HG02870 (cell line): ENCODE measurements at regions not wholly inside any gene's neighbourhood (a gene's known extent, or its start where the extent isn't known, plus 50 kb on each side); places are given as distances from the start of the nearest gene placed in this dataset.
"Not testable (repeated sequence)": the region's sequence is repeated elsewhere in the genome, so short reads cannot be mapped to it uniquely, and the experiment has no call there.

ENCODE experiments used
- ATAC-seq: cut with Tn5 transposase; IDR thresholded peaks from one replicate; pipeline ENCODE4 v1.9.1; 2021; ENCODE audit warnings: mild to moderate bottlenecking, moderate library complexity; ENCODE audit not compliant: unreplicated experiment

DNA sequence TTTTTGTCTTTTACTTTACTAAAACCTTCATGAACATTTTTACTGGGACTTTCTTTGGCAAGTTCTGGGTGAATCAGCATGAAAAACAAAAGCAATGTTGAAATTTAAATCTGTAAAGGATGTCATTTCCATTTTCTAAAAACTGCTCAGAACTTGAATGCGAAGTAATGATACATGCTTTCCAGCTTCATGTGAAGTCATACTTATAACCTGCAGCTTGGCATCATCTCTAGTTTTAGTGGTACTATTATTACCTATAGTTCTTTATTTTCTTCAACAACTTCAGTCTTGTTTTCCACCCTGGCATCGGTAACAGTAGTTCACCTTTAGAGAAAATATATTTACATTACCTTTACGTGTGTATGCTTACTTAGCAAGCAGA lies 421.4 kb upstream of the DIPK2B start:
- ATAC-seq = no peak

DNA sequence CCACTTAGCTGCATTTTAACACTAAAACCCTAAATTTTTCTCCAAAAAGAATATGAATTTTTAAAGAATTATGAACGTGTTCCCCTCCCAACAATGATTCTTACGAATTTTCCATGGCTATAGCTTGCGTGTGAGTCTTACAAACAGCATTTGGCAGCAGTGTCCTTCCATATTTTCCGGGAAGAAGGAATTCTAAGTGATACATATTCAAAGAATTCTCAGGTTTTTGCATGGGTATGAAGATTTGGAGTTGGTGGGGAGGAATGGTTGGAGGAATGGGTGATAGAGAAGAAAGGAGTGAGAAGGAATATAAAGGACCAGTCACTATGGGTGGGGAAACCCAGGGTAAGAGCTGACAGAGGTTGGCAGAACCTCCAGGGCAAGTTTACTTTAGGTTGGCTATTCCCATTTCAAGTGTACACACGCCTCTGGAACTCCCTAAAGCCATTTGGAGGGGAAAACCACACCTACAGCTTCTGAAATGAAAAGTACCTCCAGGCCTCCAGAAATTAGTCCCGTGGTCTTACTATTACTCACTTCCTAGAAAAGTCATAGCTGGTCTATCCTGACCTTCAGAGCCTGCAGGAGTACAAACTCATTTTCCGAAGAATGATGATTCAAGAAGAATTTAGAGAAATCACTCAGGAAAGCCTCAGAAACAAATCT lies 420.8 kb upstream of the DIPK2B start:
- no peak for ATAC-seq

DNA sequence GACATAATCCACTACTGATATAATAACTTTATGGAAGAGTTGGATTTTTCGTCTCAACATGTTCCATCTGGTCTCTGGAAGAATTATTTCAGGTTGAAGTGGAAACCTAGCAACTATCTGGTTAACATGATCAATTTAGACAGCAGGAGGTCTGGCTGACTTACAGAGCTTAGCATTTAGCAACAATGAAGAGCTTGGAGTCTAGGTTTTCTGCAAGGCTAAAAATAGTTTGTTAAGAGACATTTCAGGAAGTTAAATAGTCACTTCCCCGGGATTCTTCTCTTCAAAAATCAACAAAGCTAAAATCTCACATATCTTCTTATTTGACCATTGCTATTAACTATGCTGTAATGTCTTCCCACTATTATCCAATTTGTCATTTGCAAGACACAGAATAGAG lies 418.6 kb upstream of the DIPK2B start:
- ATAC-seq = no peak

DNA sequence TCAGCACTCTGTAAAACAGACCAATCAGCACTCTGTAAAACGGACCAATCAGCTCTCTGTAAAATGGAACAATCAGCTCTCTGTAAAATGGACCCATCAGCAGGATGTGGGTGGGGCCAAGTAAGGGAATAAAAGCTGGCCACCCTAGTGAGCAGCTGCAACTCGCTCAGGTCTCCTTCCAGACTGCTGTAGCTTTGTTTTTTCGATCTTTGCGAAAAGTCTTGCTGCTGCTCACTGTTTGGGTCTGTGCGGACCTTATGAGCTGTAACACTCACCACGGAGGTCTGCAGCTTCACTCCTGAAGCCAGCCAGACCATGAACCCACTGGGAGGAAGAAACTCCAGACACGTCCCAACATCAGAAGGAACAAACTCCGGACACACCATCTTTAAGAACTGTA lies 414.9 kb upstream of the DIPK2B start:
- ATAC-seq = not testable (repeated sequence)

DNA sequence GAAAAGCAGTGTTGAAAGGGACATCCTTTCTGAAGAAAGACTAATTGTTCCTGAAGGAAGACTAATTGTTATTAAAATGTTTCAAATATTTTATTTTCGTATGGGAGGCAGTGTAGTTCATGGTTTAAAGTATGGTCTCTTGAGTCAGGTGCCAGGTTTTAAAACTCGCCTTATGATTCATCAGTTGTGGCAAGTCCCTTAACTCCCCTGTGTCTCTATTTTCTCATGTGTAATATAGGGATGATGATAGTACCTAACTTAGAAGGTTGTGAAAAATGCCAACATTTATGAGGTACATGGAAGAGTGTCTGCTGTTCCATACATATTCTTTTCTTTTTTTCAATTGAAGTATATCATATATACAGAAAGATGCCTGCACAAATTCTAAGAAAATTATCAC lies 414.2 kb upstream of the DIPK2B start:
- no peak for ATAC-seq

DNA sequence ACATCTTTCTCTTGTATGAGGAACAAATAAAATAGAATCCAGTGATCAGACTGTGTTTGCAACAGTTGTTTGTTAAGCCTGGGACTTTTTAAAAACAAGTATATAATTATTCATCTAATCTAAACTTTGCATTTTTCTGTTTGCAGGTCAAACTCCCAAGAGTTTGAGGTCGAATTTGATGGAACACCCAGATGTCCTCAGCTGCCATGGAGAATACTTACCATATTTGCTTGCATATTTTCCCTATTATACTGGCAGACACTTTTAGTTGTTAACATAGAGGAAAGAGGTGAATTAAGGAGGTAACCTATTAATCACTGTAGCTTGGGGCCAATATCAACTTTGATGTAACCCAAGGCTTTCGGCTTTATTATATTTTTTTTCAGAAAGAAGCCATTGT lies 401.5 kb upstream of the DIPK2B start:
- ATAC-seq = no peak

DNA sequence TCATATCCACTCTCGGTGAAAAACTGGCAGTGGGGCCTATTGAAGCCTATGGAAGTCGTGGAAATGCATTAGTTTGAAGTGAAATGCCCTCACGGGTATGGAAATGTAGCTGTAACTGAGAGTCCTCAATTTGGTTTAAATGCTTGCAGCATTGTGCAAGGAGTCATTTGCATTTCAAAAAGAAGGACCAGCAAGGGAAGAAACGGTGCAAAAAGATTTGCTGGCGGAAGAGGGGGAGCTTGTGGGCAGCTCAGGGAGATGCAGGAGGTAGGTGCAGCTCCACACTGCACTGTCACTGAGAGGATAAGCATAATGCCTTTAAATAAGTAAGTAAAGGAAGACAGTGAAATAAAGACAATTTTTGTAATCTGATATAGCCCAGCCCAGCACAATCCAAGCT lies 400.4 kb upstream of the DIPK2B start:
- no peak for ATAC-seq

DNA sequence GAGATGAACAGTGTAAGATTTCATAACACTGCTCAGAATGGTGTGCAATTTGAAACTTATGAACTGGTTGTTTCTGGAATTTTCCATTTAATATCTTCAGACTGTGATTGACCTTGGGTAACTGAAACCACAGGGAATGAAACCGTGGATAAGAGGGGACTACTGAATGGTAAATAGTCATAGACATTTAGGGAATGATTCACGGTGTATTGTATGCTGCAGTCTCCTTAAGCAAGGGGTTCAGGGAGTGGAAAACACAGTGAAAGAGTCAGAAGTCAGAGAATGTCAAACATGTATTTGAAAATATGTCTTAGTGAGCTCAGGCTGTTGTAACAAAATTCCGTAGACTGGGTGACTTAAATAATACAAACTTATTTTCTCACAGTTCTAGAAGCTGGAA lies 398.2 kb upstream of the DIPK2B start:
- no peak for ATAC-seq

DNA sequence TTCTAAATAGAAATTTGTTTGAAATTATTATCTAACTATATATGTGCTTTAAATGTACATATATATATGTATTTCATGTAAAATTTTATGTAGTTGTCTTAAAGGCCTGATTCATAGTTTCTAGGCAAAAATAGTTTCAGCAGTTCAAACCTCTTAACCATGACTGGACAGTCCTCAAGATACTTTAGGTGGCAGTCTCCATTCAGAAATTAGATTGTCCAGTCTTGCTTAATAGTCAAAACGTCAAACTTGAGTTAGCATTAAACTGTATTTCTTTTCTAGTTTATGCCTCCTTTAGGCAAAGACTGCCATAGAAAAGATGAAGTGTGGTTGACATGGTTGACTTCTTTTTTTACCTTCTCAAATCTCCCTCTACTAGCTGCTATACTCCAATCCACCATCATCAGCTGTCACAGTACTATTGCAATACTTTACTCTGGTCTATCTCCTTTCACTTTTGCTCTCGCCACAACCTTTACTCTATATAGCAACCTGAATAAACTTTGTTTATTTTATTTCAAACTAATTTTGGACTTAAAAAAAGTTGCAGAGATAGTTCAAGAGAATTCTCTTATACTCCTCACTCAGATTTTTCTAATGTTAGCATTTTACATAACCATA lies 395.6 kb upstream of the DIPK2B start:
- no peak for ATAC-seq

DNA sequence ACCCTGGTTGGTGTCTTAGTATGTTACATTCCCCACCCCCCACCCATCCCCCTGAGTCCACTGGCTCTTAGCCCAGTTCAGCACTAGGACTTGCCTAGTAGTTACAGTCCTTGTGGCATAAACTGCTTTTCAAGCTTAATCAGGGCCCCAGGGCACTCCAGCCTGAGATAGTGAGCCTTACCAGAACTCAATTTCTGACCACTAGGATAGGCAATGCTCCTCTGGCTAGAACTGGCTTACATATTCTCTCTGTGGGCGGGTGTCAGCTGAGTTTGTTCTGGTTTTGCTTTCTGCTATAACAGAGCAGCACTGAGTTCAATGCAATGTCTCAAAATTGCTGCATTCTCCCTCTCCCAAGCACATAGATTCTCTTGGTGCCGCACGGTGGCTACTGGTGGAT lies 391.4 kb upstream of the DIPK2B start:
- ATAC-seq = no peak

DNA sequence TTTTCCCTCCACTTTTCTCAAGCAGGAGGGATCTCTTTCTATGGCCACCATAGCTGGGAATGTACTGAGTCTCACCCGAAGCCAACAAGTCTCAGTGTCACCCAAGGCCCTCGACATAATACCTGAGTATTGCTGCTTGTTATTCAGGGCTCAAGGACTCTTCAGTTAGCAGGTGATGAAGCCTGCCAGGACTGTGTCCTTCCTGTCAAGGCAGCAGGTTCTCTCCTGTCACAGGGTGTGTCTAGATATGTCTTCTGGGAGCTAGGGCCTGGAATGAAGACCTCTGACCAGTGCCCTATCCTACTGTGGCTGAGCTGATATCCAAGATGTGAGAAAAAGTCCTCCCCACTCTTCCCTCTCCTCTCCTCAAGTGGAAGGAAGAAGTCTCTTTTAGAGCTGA lies 391.0 kb upstream of the DIPK2B start:
- no peak for ATAC-seq

DNA sequence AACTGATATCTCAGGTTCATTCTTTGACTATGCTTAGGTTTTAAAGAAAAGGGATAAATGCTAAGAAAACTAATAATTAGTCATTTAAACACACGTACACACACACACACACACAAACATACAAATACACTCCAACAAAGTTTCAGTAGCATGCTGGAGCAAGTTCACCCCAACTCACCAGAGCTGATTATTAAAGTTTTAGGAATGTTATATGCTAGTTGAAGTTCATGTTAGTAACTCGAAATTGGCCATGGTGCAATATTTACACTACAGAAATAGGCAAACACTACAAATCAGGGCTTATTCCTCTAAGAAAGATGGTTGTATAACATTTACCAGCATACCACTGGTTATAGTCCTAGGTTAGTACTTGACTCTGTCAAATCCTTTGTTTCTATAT lies 384.0 kb upstream of the DIPK2B start:
- ATAC-seq = no peak

DNA sequence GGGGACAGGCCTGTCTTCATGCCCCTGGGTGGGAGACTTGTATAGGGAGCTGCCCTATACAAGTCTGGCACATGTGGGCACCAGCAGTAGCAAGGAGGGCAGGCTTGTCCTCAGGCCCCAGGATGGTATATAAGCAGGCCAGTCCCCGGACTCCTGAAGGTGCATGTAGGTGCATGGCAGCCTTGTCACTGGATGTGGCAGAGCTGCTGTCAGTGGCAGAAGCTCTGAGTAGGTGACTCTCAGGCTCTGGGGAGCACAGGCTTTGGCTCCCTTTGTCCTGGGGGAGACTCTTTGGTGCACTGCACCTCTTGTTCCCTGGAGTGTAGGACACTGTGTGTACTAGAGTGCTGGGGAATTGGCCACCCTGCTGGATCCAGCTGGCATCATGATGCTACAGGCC lies 376.7 kb upstream of the DIPK2B start:
- ATAC-seq = no peak

DNA sequence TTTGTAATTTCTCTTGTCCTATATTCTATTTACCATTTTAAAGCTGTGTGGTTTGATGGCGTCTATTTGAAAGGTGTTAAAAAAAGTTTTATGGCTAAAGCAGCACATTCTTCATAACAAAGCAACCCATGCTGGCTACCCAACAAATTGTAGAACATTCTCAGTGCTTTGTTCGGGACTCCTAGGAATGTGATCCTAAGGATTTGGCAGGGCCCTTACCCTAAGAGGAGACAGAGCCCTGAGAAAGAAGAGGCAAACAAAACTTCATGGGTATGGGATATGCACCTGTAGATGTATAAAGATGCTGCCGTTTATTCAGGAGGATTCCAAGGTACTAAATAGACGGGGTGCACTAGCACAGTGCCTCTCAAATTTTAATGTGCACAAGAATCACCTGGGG lies 370.8 kb upstream of the DIPK2B start:
- no peak for ATAC-seq

DNA sequence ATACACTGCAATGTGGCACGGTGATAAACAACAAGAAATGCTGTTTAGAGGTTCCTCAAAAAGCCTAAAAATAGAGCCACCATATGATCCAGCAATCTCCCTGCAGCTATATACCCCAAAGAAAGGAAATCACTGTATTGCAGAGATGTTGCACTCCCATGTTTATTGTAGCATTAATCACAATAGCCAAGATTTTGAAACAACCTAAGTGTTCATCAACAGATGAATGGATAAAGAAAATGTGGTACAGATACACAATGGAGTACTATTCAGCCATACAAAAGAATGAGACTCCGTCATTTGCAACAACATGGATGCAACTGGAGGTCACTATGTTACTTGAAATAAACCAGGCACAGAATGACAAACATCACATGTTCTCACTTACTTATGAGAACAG lies 365.8 kb upstream of the DIPK2B start:
- ATAC-seq = no peak

DNA sequence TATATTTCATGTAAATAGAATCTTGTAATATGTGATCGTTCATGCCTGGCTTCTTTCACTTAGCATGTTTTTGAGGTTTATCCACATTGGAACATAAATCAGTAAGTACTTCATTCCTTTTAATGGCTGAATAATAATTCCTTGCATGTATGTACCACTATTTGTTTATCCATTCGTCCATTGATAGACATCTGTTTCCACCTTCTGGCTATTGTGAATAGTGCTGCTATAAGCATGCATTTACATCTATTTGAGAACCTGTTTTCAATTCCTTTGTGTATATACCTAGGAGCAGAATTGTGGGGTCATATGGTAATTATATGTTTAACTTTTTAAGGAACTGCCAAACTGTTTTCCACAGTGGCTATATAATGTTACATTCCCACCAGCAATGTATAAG lies 356.7 kb upstream of the DIPK2B start:
- ATAC-seq = no peak

DNA sequence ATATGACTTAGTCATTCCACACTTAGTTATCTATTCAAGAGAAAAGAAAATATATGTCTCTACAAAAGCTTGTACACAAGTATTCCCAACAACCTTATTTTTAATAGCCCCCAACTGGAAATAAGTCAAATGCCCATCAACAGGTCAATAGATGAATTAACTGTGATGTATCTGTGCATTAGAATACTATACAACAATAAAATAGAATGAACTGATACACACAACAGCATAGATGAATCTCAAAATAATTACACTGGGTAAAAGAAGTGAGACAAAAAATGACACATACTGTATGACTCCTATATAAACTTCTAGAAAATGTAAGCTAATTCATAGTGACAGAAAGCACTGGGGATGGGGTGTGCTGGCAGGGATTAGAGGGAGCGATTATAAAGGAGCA lies 354.1 kb upstream of the DIPK2B start:
- ATAC-seq = no peak

DNA sequence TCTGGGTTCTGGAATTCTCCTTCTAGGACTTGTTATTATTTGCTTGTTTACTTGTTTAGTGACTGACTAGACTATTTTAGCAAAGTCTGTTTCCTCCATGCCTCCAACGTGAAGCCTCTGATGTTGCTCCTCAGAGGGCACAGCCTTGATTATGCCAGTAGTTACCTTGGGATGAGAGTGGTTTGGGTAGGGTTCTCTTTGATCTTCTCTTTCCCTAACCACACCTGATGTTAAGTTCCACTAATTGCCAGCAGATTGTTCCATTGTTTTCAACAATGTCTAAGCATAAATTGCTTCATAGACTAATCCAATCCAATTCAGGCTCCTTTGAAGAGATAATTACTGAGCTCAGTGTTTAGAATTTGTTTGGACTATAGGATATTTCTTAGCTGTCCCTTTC lies 352.7 kb upstream of the DIPK2B start:
- no peak for ATAC-seq

DNA sequence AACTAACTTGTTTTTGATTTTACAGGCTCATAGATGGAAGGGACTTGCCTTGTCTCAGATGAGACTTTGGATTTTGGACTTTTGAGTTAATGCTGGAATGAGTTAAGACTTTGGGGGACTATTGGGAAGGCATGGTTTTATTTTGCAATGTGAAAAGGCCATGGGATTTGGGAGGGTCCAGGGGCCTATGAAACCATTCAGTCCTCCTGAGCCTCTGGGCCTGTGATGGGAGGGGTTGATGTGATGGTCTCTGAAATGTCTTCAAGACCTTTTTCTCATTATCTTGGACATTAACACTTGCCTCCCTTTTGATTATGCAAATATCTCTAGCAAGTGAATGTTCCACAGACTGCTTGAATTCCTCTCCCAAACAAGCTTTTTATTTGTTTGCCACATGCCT lies 346.0 kb upstream of the DIPK2B start:
- not testable (repeated sequence) for ATAC-seq

DNA sequence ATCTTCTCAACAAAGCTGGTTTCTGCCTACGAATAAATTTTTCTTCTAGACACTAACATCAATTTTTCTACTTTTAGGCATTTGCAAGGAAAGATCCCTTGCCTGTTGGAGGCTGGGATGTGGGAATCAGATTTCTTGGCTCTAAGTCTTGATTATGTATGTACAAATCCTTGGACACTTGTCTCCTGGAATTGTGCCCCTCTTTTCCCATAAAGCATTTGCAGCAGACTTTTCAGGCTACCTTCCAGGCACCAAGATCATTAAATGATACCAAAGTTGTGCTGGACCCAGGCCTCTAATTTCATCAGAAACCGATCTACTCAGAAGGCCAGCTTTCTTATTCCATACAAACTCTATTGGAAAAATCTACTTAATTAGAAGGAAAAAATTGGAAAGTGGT lies 339.5 kb upstream of the DIPK2B start:
- ATAC-seq = no peak

DNA sequence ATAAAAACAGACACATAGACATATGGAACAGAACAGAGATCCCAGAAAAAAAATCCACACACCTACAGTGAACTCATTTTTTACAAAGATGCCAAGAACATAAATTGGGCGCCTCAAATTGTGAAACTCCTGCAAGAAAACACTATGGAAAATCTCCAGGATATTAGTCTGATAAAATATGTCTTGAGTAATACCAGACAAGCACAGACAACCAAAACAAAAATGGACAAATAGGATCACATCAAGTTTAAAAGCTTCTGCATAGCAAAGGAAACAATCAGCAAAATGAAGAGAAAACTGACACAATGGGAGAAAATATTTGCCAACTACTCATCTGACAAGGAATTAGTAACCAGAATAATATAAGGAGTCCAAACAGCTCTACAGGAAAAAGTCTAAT lies 337.3 kb upstream of the DIPK2B start:
- ATAC-seq = no peak

DNA sequence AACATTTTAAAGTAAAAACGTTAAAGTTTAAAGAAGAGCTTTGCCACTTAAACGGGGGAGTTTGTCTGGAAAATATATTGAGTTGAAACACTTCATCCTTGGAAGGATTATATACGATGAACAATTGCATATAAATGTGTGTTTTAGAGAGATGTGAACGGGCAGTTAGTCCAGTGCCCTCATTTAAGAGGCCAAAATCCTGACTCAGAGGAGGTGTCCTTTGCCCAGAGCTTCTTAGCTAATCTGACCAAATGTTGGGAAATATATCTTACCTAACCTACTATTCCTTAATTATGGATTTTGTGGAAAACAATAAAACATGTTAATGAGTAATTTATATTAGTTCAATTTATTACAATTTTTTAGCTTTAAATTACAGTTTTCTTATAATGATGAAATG lies 327.2 kb upstream of the DIPK2B start:
- ATAC-seq = no peak

DNA sequence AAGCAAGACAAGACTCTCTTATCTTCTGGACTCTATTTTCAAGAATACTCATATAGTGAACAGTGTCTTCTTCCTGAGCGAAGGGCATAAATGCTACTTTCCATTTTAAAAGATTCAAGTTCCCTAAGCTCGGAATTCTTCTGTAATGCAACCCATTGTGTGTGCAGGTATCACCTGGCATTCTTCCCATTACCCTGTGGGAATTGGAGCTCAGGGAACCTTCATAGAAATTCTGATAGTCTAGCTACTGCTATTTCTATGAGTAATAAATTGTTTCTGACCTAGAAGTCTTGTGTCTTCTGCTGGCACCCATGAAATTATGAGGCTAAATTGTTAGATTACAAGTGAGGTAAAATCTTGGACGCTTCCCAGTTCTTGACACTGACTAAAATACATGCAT lies 324.1 kb upstream of the DIPK2B start:
- no peak for ATAC-seq
